ENCODE measurements at regions not wholly inside any gene's neighbourhood (a gene's known extent, or its start where the extent isn't known, plus 50 kb on each side); places are given as distances from the start of the nearest gene placed in this dataset.

- H3K79me2 ChIP-seq (ENCODE audit: insufficient read depth, low read length) = no peaks in the 10 kb centered on the region
These were observed 402.6 kb downstream of the TMEM232 start for GRCh38 chr5:110323832-110324231.

More at GRCh38 chr5:110323832-110324231, 402.6 kb downstream of the TMEM232 start:
- Mint-ChIP-seq H3K27ac (no peak overlapping the region), H3K27me3 (ENCODE audit: low read depth) (no peaks in the 10 kb centered on the region), H3K4me3 (no peak overlapping the region), H3K36me3 (ENCODE audit: insufficient read depth in 1 of 3, low read depth in 3 of 3) (no peaks in the 10 kb centered on the region), H3K9me3 (no peaks in the 10 kb centered on the region), H3K4me1 (no peaks in the 10 kb centered on the region)
- Histone ChIP-seq H3K56ac (ENCODE audit: insufficient read length, low read depth, low read length) (no peak overlapping the region), H2BK5ac (ENCODE audit: insufficient read length, low read length) (no peak overlapping the region), H3T11ph (ENCODE audit: low read length) (no peak overlapping the region), H2BK15ac (ENCODE audit: low read depth, low read length) (no peak overlapping the region), H2BK120ac (ENCODE audit: low read depth, low read length, poor library complexity, severe bottlenecking) (no peak overlapping the region), H3K9me3 (ENCODE audit: control insufficient read depth, low read depth, low read length) (no peaks in the 10 kb centered on the region), H3K79me1 (ENCODE audit: insufficient read depth, low read depth, low read length, poor library complexity, severe bottlenecking) (no peaks in the 10 kb centered on the region), H3K27ac (ENCODE audit: insufficient read length, low read depth, low read length) (no peak overlapping the region), H3K9ac (ENCODE audit: extremely low read depth, insufficient read length, low read length) (no peak overlapping the region), H3K18ac (ENCODE audit: insufficient read length, low read depth, low read length) (no peak overlapping the region), H4K8ac (replicated peaks; ENCODE audit: insufficient read length, low read depth, low read length) (no peak overlapping the region), H3K14ac (ENCODE audit: insufficient read depth, low read length) (no peak overlapping the region), H3K4me1 (ENCODE audit: insufficient read depth, low read length) (no peaks in the 10 kb centered on the region), H2BK20ac (ENCODE audit: low read depth, low read length, poor library complexity, severe bottlenecking) (no peak overlapping the region), H4K91ac (ENCODE audit: insufficient read length, low read depth, low read length) (no peak overlapping the region), H2BK12ac (ENCODE audit: insufficient read length, low read depth, low read length) (no peak overlapping the region), H3K23me2 (ENCODE audit: insufficient read length, low read depth, low read length, poor library complexity, severe bottlenecking) (no peaks in the 10 kb centered on the region), H3K4me2 (ENCODE audit: insufficient read depth, insufficient read length, low read length) (no peak overlapping the region), H4K5ac (ENCODE audit: insufficient read length, low read depth, low read length) (no peak overlapping the region), H3K4ac (ENCODE audit: low read depth, low read length) (no peak overlapping the region), H2AFZ (ENCODE audit: low read length) (no peak overlapping the region), H3K27me3 (ENCODE audit: insufficient read depth, low read length) (no peaks in the 10 kb centered on the region), H4K20me1 (ENCODE audit: control insufficient read depth, insufficient read depth, insufficient read length) (no peaks in the 10 kb centered on the region), H3K23ac (ENCODE audit: insufficient read length, low read depth, low read length) (no peak overlapping the region), H2AK5ac (ENCODE audit: insufficient read length, low read length) (no peak overlapping the region)
- no peak for DNase-seq
- TF ChIP-seq CTCF (conservative IDR thresholded peaks at IDR 0.05) = no peak

Data from H9 (cell line).